PFSK-1 (cell line): ENCODE measurements at regions not wholly inside any gene's neighbourhood (a gene's known extent, or its start where the extent isn't known, plus 50 kb on each side); places are given as distances from the start of the nearest gene placed in this dataset.

ENCODE experiments used
- FOXP2 ChIP-seq: optimal IDR thresholded peaks from 2 replicates; pipeline ENCODE3; 2011; ENCODE audit warnings: borderline replicate concordance, control low read depth, inconsistent platforms; ENCODE audit not compliant: insufficient read depth; ENCODE audit errors: extremely low read length, extremely low read depth
- POLR2AphosphoS5 ChIP-seq: IDR thresholded peaks from 2 replicates; pipeline ENCODE4 v1.6.1; 2012; ENCODE audit warnings: low read depth, mild to moderate bottlenecking, control low read depth, low read length, moderate library complexity
- REST ChIP-seq, 2 experiments: IDR thresholded peaks; 2 replicates each; pipeline versions ENCODE4 v1.6.1 to v1.8.0; 2011 to 2012; ENCODE audit warnings: low read depth in 2 of 2, low read length in 2 of 2, control low read depth in 1 of 2, inconsistent platforms in 1 of 2, mild to moderate bottlenecking in 1 of 2, moderate library complexity in 1 of 2; ENCODE audit not compliant: insufficient read depth in 1 of 2
- SIN3A ChIP-seq: IDR thresholded peaks from 2 replicates; pipeline ENCODE4 v1.6.1; 2012; ENCODE audit warnings: mild to moderate bottlenecking, low read length, moderate library complexity, borderline replicate concordance; ENCODE audit not compliant: insufficient read depth
- TAF1 ChIP-seq: IDR thresholded peaks from 2 replicates; pipeline ENCODE4 v1.6.1; 2012; ENCODE audit warnings: low read length, control low read depth, borderline replicate concordance; ENCODE audit not compliant: insufficient read depth

- TF ChIP-seq SIN3A (no peak), POLR2AphosphoS5 (no peak), REST (IDR thresholded peaks at IDR 0.05; ENCODE audit: insufficient read depth in 1 of 2, low read depth in 2 of 2, low read length in 2 of 2) (no peak), FOXP2 (no peak), TAF1 (no peak)
Measured at GRCh38 chr1:175826705-175827104, 83.3 kb upstream of the TNR start.

DNA sequence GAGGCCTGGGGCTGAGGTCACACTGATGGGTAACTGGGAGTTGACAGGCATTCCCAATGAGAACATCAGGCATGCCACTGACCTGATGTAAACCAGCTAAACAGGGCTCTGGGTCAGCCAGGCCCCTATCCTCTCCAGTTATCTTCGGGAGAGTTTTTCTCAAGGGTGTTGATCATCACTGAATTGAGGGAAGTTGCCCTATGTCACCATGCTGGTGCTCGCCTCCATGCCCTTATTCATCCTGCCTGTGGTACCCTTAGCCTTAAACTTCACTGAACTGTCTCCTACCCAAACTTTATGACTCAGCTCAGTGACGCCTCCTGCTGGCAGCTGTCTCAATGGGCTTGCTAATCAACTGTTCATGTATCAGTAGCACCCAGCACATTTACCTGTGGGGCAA lies 80.7 kb upstream of the TNR start:
- TF ChIP-seq SIN3A (no peak), FOXP2 (no peak), POLR2AphosphoS5 (no peak), REST (IDR thresholded peaks at IDR 0.05; ENCODE audit: insufficient read depth in 1 of 2, low read depth in 2 of 2, low read length in 2 of 2) (no peak), TAF1 (no peak)

GRCh38 chr1:175823406-175823805 lies 80.0 kb upstream of the TNR start:
- TF ChIP-seq TAF1, result no peak
- no peak for TF ChIP-seq REST (IDR thresholded peaks at IDR 0.05; ENCODE audit: insufficient read depth in 1 of 2, low read depth in 2 of 2, low read length in 2 of 2)
- TF ChIP-seq POLR2AphosphoS5, result no peak
- TF ChIP-seq FOXP2, result no peak
- TF ChIP-seq SIN3A, result no peak

- TF ChIP-seq REST (IDR thresholded peaks at IDR 0.05; ENCODE audit: insufficient read depth in 1 of 2, low read depth in 2 of 2, low read length in 2 of 2) (no peak), TAF1 (no peak), FOXP2 (no peak), POLR2AphosphoS5 (no peak), SIN3A (no peak)
Measured at GRCh38 chr1:175822580-175822979, 79.2 kb upstream of the TNR start.

DNA sequence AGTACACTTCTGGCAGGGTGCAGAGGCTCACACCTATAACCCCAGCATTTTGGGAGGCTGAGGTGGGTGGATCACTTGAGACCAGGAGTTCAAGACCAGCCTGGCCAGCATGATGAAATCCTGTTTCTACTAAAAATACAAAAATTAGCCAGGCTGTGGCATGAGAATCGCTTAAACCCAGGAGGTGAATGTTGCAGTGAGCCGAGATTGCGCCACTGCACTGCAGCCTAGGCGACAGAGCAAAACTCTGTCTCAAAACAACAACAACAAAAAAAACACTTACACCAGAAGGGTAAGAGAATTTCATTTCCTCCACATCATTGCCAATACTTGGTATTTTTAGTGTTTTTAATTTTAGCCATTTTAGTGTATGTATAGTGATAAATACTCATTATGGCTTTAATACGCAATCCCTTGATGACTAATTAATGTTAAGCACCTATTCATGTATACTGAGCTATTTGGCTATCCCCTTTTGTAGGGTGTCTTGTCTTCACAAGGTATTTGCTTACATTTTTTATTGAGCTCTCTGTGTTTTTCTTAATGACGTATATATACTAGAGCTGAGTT lies 77.1 kb upstream of the TNR start:
- TF ChIP-seq TAF1 (no peak), POLR2AphosphoS5 (no peak), FOXP2 (no peak), REST (IDR thresholded peaks at IDR 0.05; ENCODE audit: insufficient read depth in 1 of 2, low read depth in 2 of 2, low read length in 2 of 2) (no peak), SIN3A (no peak)
